Suprapubic skin (tissue), 3 donors: ENCODE measurements at regions not wholly inside any gene's neighbourhood (a gene's known extent, or its start where the extent isn't known, plus 50 kb on each side); places are given as distances from the start of the nearest gene placed in this dataset.

Experiments used
- CTCF ChIP-seq, 2 donors: fragments of 200-600 bp in 1 of 2; fragments of 450-650 bp in 1 of 2; sonication (generic) in 1 of 2; IDR thresholded peaks; one replicate each; pipeline ENCODE4 v1.5.1; 2016 to 2019; ENCODE audit warnings: antibody characterized with exemption in 2 of 2, mild to moderate bottlenecking in 1 of 2, moderate library complexity in 1 of 2
- POLR2AphosphoS5 ChIP-seq, 3 donors: sonication (generic); formaldehyde crosslinking; IDR thresholded peaks; one replicate each; pipeline ENCODE4 v1.6.1; 2017; ENCODE audit warnings: antibody characterized with exemption in 3 of 3

- TF ChIP-seq POLR2AphosphoS5 (IDR thresholded peaks at IDR 0.05) = no peak
- TF ChIP-seq CTCF (IDR thresholded peaks at IDR 0.05) = no peak
Observed at GRCh38 chr2:118496870-118497611, 350.4 kb downstream of the EN1 start.
